ENCODE measurements at regions not wholly inside any gene's neighbourhood (a gene's known extent, or its start where the extent isn't known, plus 50 kb on each side); places are given as distances from the start of the nearest gene placed in this dataset.
"Not testable (repeated sequence)": the region's sequence is repeated elsewhere in the genome, so short reads cannot be mapped to it uniquely, and the experiment has no call there.

DNA sequence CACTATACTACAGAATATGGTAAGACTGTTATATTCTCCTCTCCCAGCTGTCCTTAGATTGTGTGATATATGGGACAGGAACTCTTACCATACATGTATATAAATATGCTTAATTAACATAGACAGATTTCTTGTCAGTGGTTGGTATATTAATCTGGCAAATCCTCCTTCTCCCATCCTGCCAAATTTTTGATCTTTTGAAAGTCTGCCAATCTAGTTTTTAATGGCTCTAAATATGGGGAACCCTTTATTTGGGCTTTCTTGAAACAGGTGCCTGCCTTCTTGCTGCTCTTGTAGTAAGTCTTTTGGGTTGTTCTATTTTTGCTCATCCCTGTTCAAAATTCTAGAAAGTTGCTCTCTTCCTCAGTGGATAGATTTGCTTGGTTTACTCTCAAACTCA, 63.5 kb downstream of the SPATA31D1 start:
- DNase-seq (ENCODE audit: low read depth in 2 of 2), result no peak

DNA sequence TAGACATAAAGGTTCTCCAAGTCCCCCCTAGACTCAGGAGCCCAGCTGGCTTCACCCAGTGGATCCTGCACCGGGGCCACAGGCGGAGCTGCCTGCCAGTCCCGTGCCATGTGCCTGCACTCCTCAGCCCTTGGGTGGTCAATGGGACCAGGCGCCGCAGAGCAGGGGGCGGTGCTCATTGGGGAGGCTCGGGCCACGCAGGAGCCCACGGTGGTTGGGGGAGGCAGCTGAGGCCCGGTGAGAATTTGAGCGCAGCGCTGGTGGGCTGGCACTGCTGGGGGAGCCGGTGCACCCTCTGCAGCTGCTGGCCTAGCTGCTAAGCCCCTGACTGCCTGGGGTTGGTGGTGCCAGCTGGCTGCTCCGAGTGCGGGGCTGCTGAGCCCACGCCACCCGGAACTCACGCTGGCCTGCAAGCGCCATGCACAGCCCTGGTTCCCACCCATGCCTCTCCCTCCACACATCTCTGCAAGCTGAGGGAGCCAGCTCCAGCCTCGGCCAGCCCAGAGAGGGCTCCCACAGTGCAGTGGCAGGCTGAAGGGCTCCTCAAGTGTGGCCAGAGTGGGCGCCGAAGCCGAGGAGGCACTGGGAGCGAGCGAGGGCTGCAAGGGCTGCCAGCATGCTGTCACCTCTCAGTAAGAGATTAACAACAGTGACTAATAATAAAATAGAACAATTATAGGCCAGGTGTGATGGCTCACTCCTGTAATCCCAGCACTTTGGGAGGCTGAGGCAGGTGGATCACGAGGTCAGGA, 65.9 kb downstream of the SPATA31D1 start:
- DNase-seq (ENCODE audit: low read depth in 2 of 2), result no peak

GRCh38 chr9:82057805-82058204, 69.2 kb downstream of the SPATA31D1 start:
- no peak for DNase-seq (ENCODE audit: low read depth in 2 of 2)

- DNase-seq (ENCODE audit: low read depth in 2 of 2), result not testable (repeated sequence)
These were observed 73.2 kb downstream of the SPATA31D1 start for GRCh38 chr9:82061801-82062200.

DNA sequence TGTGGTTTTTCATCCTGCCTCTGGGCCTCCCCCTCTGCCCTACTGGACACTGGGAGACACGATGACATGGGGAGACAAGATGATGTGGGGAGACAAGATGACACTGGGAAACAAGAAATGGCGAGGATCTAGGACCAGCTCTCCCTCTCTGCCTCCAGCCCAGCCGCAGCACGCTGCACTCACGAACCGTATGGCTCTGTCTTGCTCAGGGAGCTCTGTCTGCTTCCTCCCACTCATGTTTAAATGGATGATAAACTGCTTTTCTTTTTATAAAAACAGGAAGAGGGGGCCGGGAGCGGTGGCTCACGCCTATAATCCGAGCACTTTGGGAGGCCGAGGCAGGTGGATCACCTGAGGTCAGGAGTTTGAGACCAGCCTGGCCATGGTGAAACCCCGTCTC, 73.7 kb downstream of the SPATA31D1 start:
- DNase-seq (ENCODE audit: low read depth in 2 of 2), result no peak

DNA sequence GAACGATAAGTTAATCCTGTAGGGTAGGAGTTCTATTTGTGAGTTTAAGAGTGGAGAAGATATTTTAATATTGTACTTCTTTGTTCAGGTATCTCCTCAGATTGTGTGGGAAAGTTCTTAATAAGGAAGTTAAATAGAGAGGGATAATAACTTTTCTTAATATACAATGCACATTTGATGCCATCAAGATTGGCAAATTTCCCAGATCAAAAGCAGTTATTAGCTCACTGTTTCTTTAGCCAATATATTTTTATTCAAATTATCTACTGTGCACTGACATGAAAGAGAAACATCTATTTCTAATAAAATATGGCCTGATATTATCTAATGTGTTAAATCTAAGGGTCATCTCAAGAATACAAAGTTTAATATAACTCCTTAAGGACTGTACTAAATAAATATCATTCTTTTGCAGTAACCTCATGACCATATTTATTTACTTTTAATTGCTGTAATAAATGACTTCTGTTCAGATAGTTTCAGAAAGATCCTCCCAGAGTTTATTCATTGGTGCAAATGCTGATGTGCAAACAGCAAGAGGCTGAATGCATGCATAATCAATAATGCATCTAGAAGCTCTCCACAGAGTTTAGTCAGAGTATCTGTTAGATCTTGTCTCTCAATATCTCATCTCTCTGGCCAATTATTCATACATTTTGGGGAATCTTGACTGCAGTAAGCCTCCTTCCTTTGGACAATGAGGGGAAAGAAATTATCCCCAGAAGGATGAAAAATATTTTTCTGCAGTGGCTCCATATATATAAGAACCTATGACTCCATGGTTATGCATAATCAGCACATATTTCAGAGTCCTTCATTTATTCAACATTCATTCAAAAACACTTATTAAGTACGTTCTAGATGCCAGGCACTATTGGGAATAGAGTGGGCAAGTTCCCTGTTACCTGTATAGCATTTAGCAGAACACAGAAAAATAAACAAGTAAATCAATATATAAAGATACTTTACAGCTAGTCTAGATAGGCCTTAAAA, 85.3 kb downstream of the SPATA31D1 start:
- no peak for DNase-seq (ENCODE audit: low read depth in 2 of 2)

DNA sequence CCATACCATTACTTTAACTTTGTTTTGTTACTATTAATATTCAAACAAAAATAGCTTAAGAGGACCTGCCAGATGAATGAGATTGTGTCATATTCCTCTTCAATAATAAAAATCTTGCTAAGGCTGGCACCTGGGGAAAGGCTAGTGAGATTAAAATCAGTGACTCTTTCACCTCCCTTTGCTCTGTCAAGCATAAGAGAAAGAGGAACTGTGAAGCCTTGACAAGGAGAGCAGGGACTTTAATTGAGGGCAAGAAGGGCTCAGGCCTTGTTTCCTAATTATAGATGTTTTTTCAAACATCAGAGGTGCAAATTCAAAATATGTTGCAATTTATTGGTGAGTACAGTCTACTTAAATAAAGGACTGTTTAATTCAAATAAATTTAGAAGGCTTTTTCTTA, 91.7 kb downstream of the SPATA31D1 start:
- no peak for DNase-seq (ENCODE audit: low read depth in 2 of 2)

DNA sequence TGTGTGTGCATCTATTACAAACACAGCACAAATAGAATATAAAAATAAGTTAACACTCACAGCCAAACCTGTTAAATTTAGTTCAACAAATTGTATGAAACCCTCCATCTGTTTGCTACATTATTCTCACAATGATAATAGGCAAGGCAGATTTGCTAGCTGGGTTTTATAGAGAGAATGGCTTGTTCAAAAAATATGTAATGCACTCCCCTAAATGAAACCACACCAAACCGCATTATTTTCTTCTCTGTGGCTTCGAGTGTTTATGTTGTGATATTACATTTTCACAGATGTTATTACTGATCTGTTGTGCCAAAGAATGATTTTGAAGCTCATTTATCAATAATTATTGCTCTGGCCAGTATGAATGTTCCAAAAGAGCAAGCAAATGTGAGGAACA, 92.9 kb downstream of the SPATA31D1 start:
- DNase-seq (ENCODE audit: low read depth in 2 of 2), result peak in 1 of 2 experiments; percentile 1

- DNase-seq (ENCODE audit: low read depth in 2 of 2), result no peak
These were observed 94.0 kb downstream of the SPATA31D1 start for GRCh38 chr9:82082563-82082962.

DNA sequence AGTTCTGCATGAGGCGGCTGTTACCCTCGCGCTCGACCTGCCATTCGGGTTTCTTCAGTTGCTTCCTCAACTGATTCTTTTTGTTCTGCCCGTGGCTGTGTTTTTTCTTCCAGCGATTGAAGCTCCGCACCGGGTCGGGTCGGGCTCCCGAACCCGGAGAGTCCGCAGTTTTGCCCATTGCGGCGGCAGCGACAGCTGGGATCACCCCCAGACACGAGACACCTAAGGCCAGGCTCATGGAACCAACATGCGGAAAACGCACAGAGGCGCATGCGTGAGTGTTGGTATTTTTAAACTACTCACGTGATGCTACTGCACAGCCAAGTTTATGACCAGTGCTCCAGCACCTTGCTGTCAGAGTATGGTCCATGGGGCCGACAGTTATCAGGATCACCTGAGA, 100.0 kb downstream of the SPATA31D1 start:
- DNase-seq (ENCODE audit: low read depth in 2 of 2), result no peak

GRCh38 chr9:82090046-82090445, 101.5 kb downstream of the SPATA31D1 start:
- DNase-seq (ENCODE audit: low read depth in 2 of 2), result no peak

- no peak for DNase-seq (ENCODE audit: low read depth in 2 of 2)
These were observed 102.5 kb downstream of the SPATA31D1 start for GRCh38 chr9:82091100-82091499.

DNA sequence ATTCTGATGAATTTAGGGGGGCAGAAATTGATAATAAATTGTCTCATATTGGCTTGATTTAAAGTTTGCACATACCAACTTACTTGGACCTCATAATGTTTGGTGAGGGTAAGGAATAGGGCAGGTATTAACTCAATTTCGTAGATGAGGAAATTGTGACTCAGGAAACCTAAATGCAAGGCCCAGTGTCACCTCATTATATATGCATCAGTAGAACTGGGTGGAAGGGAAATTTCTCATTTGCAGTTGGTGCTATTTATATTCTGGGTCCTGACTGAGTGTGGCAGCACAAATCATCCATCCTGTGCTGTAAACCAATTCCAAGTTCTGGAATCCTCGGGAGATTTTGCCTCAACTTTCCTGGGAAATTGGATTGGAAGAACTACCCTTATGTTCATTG, 103.0 kb downstream of the SPATA31D1 start:
- no peak for DNase-seq (ENCODE audit: low read depth in 2 of 2)

DNA sequence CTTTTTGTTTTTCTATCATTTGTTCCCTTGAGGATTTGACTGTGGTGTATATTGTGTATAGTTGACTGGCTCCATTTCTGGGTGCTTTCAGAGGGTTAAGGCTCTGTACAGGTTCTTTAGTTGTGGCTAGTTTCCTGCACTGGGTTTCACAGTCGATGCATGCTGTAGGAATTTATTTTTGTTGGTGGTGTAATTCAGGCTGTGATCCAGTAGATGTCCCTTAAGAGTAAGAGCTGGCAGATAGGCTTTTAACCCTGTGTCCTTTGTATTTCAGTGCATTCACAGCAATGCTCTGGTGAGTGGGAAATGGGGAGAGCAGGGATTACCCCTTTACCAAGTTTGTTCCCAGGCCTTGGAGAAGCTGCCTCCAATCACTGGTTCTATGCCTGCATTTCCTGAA, 112.9 kb downstream of the SPATA31D1 start:
- DNase-seq (ENCODE audit: low read depth in 2 of 2), result no peak

GRCh38 chr9:82104252-82104651, 115.7 kb downstream of the SPATA31D1 start:
- DNase-seq (ENCODE audit: low read depth in 2 of 2), result no peak

DNA sequence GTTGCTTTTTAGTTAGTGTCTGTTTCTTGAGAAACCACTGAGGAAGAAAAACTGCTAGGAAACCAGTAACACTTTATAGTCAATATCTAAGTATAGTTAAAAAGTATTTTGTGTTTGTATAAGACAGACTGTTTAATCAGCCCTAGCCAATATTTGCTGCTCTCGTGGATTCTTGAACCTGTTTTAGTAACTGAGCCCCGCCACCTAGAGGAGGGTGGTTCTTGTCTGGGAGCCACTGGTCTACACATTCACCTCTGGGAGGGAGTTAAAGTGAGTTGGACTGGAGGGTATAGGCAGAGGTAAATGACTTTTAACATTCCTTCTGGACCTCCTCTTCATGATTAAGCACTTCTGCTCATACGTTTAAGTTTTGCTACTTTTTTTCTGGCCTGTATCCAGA, 117.2 kb downstream of the SPATA31D1 start:
- DNase-seq (ENCODE audit: low read depth in 2 of 2), result no peak

- no peak for DNase-seq (ENCODE audit: low read depth in 2 of 2)
These were observed 118.0 kb downstream of the SPATA31D1 start for GRCh38 chr9:82106536-82106935.

DNA sequence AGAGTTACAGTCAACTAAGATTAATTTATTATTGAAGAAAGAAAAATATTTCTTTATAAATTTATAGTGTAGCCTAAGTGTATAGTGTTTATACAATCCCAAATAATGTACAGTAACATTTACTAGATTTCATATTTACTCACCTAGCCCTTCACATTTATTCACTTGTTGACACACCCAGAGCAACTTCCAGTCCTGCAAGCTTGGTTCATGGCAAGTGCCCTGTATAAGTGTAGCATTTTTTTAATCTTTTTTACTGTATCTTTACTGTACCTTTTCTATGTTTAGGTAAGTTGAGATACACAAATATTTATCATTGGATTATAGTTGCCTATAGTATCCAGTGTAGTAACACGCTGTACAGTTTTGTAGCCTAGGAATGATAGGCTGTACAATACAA, 119.9 kb downstream of the SPATA31D1 start:
- DNase-seq (ENCODE audit: low read depth in 2 of 2), result no peak

- DNase-seq (ENCODE audit: low read depth in 2 of 2), result no peak
These were observed 120.4 kb downstream of the SPATA31D1 start for GRCh38 chr9:82108941-82109340.

- DNase-seq (ENCODE audit: low read depth in 2 of 2), result no peak
These were observed 121.1 kb downstream of the SPATA31D1 start for GRCh38 chr9:82109626-82110025.

GRCh38 chr9:82110881-82111280, 122.3 kb downstream of the SPATA31D1 start:
- no peak for DNase-seq (ENCODE audit: low read depth in 2 of 2)

DNA sequence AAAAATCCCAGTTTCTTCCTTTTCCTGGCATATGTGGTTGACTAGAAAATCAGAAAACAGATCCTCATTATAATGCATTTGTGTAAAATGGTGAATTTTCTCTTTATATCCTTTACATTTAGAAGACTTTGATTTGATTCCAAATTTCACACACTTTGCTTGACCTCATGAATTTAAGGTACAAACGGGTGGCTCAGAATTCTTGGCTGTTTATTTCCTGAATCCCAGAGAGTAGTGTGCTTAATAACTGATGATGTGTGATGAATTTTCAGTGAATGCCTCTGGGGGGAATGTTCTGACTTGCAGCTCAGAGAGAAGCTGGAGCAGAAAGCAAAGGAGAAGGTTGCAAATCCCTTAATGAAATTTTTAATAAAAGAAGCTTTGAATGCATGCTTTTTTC, 126.8 kb downstream of the SPATA31D1 start:
- DNase-seq (ENCODE audit: low read depth in 2 of 2), result no peak

GRCh38 chr9:82115900-82116299, 127.3 kb downstream of the SPATA31D1 start:
- DNase-seq (ENCODE audit: low read depth in 2 of 2), result no peak
